HG02642 (cell line): ENCODE measurements at regions not wholly inside any gene's neighbourhood (a gene's known extent, or its start where the extent isn't known, plus 50 kb on each side); places are given as distances from the start of the nearest gene placed in this dataset.

Source experiments
- ATAC-seq: cut with Tn5 transposase; IDR thresholded peaks from one replicate; pipeline ENCODE4 v1.9.1; 2021; ENCODE audit warnings: mild to moderate bottlenecking; ENCODE audit not compliant: unreplicated experiment, poor library complexity

DNA sequence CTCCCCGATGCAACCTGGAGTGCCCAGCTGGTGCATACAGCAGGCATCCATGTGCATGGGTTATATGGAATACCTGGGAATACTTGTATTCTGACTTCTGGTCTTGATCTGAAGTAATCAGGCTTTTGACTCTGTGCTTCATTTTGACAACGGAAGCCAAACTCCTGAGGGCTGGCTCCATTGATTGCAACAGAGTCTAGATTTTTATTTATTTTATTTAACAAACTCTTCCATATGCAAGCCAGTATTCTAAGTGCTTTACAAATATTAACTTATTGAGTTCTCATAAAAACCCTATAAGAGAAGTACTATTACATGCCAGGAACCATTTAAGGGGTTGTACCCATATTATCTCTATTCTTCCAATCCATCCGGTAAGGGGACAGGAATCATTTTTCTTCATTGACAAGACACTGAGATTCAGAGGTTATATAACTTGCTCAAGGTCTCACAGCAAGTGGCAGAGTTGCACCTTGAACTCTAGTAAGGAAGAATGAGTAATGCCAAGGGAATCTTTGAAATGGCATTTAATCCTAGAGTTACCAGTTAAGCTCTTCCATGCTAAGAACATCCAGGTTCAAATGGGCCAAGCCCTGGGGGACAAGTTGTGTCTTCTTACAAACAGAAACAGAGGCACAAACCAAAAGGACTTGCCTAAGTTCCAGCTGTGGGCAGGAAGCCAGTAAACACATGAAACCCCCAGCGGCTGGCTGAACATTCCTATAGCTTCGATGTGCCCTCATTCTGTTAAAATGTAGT is 241.0 kb downstream of the WDR11 start:
- ATAC-seq, result no peak

GRCh38 chr10:121092720-121093095 is 241.5 kb downstream of the WDR11 start:
- no peak for ATAC-seq

DNA sequence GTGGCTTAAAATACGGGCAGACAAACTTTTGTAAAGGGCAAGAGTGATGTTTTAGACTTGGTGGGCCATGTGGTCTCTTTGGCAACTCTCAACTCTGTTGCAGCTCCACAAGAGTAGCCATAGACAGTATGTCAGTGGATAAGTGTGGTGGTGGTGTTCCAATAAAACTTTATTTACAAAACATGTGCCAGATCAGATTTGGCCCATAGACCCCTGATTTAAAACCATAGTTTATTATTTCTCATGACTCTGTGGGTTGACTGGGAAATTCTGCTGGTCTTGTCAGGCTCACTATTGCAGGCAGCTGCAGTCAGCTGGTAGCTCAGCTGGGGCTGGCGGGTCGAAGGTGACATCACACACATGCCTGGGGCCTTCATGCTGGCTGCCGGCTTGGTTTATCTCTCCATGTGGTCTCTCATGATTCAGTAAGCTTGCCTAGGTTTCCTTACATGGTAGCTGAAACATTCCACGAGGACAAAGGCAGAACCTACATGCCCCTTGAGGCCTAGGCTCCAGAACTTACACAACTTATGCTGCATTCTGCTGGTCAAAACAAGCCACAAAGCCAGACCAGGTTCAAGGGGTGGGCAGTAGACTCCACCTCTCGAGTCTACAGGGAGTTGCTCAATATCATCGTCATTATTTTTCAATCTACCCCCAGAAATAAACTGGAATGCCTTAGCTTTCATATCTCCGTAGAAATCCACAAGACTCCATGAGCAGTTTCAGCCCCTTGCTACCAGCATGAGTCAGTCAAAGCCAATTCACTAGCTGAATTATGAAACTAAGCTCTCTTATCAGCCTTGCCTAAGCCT is 245.7 kb downstream of the WDR11 start:
- ATAC-seq, result no peak

DNA sequence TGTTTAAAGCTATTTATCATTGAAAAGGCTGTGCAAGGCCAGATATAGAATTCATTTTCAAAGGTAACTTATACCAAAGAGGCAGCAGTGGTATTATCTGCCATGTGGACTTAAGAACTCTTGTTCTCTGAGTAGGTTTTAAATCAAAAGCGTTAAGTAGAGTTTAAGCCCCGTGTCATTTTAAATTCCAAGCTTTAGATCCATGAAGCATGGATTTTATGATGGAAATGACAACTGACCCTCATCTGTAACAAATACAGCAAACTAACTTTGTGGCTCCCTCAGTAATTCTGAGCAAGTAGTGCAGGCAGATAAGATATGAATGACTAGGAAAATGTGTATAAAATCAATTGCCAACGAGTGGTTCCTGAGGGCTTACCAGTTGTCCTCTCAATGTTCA is 247.0 kb downstream of the WDR11 start:
- ATAC-seq, result no peak

- no peak for ATAC-seq
Measured at GRCh38 chr10:121098751-121099150, 247.6 kb downstream of the WDR11 start.

DNA sequence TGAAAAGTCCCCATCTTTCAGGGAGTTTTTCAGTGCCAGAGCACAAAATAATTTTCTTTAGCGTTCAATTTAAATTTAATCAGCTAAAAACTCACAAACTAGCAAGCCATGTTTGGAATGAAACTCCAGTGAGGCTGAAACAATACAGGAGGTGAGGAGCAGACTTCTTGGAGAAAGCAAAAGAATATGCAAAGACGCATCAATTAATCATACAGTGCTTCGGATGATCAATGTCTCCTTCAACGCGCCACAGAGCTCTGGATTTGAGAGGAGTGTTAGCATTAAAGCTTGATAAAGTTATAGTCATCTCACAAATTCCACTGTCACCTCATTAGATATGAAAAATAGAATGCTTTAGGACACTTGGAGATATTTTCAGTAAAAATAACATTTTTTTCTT is 248.0 kb downstream of the WDR11 start:
- no peak for ATAC-seq

DNA sequence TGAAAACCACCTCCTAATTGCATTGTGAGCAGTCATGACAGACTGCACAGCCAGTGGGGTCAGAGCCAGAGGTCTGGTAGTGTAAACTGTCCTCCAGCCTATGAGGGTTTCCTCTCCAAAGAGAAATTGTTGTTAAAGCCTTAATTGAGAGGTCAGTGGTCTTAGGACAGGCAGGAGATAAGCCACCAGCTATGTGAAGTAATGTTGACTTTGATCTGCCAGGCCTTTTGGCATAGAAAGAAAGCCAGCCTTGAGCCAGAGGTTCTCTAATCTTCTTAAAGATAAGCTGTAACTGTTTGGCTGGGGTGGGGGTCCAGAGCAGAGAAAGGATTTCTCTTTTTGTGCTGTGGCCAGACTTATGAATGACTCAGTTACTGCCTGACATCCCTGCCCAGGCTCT is 248.4 kb downstream of the WDR11 start:
- no peak for ATAC-seq

- ATAC-seq, result no peak
Measured at GRCh38 chr10:121101561-121101960, 250.4 kb downstream of the WDR11 start.

DNA sequence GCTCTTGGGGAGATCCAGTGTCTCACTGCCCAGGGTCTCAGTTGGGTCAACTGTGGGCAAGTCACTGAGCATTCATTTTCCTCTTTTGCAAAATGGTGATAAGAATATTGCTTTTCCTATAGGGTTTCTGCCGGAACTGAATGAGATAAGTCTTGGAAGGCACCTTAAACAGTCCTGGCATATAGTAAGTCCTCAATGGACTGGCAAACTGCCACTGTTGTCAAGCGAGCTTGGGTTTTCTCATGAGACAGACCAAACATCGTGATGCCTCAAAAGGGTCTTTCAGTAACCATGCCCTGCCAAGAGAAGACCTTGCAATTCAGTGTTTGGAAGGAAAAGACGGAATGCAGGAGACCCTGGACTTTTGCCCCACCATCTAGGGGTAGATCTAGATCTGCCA is 251.5 kb downstream of the WDR11 start:
- ATAC-seq, result no peak

- no peak for ATAC-seq
Measured at GRCh38 chr10:121104476-121105111, 253.4 kb downstream of the WDR11 start.

- ATAC-seq, result no peak
Measured at GRCh38 chr10:121106611-121107010, 255.4 kb downstream of the WDR11 start.

DNA sequence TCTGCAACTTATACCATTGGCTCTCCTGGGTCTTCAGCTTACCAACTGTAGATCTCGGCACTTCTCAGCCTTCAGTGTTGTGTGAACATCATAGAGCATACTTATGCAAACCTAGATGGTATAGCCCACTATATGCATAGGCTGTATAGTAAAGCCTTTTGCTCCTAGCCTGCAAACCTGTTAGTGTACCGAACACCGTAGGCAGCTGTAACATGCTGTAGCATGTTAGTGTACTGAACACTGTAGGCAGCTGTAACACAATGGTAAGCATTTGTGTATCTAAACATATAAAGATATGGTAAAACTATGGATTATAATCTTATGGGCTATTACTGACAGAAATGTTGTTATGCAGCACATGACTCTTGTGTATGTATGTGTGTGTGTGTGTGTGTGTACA is 256.9 kb downstream of the WDR11 start:
- no peak for ATAC-seq

DNA sequence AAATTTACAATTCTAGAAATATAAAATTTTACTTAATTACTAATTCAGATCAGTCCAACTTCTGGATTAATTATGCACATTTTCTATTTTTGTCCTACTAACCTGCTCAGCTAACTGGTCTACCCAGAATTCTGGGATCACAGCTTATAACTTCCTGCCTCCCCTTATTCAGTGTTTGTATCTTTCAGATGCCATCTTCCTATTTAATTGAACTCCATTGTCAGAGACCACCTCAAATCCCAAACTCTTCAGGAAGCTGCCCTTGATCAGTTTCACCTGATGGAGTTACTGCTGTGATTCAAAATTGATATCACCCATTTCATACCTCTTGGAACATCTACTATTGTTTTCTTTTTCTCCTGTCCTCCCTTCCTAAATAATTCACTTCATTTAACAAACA is 259.2 kb downstream of the WDR11 start:
- no peak for ATAC-seq

DNA sequence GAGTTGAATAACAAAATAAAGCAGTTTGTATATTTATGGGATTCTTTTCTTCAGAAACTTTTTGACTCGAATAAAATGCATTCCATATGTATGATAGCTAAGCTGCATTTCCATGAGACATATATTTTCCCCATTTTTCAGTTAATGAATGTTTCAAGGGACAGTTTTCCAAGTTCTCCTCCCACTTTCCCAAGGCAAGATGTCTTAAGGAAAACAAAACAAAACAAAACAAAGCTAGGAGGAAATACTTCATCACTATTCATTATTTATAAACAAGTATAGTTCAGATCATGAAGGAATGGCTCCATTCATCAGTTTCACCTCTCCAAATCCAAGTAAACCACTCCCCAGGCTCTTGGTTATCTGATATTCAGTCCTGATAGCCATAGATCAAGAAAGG is 261.0 kb downstream of the WDR11 start:
- ATAC-seq, result no peak

GRCh38 chr10:121112579-121113384 is 261.6 kb downstream of the WDR11 start:
- ATAC-seq, result no peak

GRCh38 chr10:121113385-121113696 is 262.2 kb downstream of the WDR11 start:
- no peak for ATAC-seq

DNA sequence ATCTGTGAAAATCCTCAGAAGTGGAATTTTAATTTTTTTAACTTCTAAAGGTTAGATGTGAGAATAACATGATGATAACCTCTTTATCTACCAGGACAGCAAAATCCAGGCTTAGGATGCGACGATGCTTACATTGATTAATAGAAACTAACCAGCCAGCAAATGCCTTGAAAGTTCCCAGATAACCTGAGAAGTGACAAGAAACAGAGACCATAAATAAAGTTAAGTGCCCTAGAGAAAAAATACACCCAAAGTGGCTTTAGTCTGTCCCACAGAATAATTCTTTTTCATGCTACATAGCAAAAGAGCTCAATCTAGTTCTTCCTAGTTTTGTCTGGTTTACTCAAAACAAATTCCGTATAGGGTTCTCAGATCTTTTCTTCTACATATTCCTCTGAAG is 262.7 kb downstream of the WDR11 start:
- no peak for ATAC-seq

- no peak for ATAC-seq
Measured at GRCh38 chr10:121115154-121115553, 264.0 kb downstream of the WDR11 start.

DNA sequence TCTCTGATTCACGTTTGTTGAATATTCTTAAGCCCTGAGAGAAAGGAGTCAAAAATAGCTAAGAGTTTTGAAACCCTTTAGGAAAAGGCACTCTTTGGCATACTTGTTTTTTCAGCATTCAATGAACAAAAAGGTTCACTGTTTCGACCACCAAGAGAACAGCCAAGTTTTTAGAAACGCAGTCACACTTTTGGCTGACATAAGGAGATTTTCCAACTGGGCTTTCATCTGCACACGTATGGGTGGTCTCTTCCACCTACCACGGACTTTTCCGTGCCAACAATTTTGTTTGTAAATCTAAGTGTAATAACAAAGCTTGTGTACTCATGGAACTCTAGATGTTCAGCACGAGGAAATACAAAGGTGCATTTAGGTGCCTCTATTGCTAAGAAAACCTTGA is 270.3 kb downstream of the WDR11 start:
- ATAC-seq, result no peak

- no peak for ATAC-seq
Measured at GRCh38 chr10:121127151-121127906, 276.2 kb downstream of the WDR11 start.
